ENCODE measurements at regions not wholly inside any gene's neighbourhood (a gene's known extent, or its start where the extent isn't known, plus 50 kb on each side); places are given as distances from the start of the nearest gene placed in this dataset.

DNA sequence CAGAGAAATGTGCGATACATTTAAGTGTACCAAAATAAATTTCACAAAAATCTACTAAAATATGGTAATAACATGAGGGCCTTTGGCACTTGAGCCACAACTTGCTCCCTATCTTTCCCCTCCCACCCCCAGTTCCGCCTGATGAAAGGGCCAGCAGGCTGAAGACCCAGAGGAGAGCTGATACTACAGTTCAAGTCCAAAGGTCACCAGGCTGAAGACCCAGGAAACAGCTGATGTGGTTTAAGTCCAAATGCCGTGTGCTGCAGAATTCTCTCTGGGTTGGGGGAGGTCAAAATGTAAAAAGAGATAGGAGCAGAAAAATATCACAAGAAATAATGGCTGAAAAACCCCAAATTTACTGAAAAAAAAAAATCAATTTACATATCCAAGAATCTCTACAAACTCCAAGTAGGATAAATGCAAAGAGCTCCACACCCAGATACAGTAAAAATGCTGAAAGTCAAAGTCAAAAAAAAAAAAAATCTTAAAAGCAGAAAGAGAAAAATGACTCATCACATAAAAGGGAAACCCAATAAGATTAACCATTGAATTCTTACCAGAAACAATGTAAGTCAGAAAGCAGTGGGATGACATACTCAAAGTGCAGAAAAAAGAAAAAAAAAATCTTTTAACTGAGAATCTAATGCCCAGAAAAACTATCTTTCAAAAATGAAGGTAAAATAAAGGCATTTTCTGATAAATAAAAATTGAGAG, 452.1 kb upstream of the ASIC2 start:
- Histone ChIP-seq H3K9me3 (replicated peaks; ENCODE audit: control insufficient read depth, insufficient read depth, low read length) (no peaks in the 10 kb centered on the region), H3K4me1 (ENCODE audit: control insufficient read depth, insufficient read depth, low read length) (no peaks in the 10 kb centered on the region), H3K9ac (ENCODE audit: control insufficient read depth, insufficient read depth, low read length) (no peak overlapping the region), H3K27me3 (replicated peaks in 1 of 2; ENCODE audit: control insufficient read depth in 2 of 2, insufficient read depth in 2 of 2, low read length in 1 of 2) (no peaks in the 10 kb centered on the region; a peak in 1 of 4 replicates), H3K4me2 (ENCODE audit: control insufficient read depth, insufficient read depth) (no peak overlapping the region), H3K4me3 (no peak overlapping the region), H2AFZ (ENCODE audit: control insufficient read depth, low read depth, low read length) (no peak overlapping the region), H4K20me1 (ENCODE audit: control insufficient read depth, insufficient read depth) (no peaks in the 10 kb centered on the region), H3K36me3 (ENCODE audit: control insufficient read depth in 2 of 2, insufficient read depth in 2 of 2, low read length in 1 of 2) (no peaks in the 10 kb centered on the region), H3K27ac (ENCODE audit: control insufficient read depth, insufficient read depth) (no peak overlapping the region), H3K79me2 (ENCODE audit: control insufficient read depth, insufficient read depth, low read length) (no peaks in the 10 kb centered on the region)
- CTCF ChIA-PET, result interaction anchor here (6.4 kb wide), 1 partner anchor 19 kb away, joined by 62 read pairs; no protein-coding TSS in a partner anchor
- RAD21 ChIA-PET (ENCODE audit: unreplicated experiment), result no interaction called here
- SMC1A ChIA-PET (ENCODE audit: uncharacterized antibody, unreplicated experiment), result no interaction called here
- WGBS (ENCODE audit: insufficient coverage, insufficient replicate concordance, low lambda C conversion rate, missing lambda C conversion rate), result 0% methylated on average over 3 of the region's 3 CpGs
- no peak for TF ChIP-seq ZNF217 (IDR thresholded peaks at IDR 0.05)
- DNase-seq (ENCODE audit: low read depth, low spot score) (no peak), FAIRE-seq (no peak), ATAC-seq (no peak)
- in situ Hi-C loops (cut with MboI) (no loop called here), intact Hi-C loops (cut with micrococcal nuclease; ENCODE audit: unreplicated experiment) (no loop called here)
- POLR2A ChIA-PET, result interaction anchor here (0.7 kb wide), 1 partner anchor 1106 kb away, joined by 3 read pairs; no protein-coding TSS in a partner anchor
- no TSS peak for BruUV-seq (replicated peaks)

DNA sequence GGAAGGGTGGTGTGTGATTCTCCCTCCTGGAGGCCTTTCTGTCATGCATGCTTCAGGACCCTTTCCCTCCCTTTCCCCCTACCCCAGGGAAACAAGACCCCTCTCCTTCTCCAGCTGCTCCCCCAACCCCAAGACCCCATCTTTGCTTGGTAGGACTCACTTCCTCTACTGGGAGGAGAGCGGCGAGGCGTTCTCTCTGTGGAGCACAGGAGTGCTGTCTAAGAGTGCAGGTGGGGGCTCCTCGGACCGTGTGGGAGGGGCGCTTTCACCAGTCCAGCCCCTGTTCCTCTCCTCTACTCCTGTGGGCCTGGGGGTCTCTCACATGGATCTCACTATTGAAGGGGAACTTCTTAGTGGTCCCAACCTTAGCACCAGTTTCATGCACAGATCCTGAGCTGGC, 456.1 kb upstream of the ASIC2 start:
- Histone ChIP-seq H3K4me3 (no peak overlapping the region), H4K20me1 (ENCODE audit: control insufficient read depth, insufficient read depth) (no peaks in the 10 kb centered on the region), H3K36me3 (ENCODE audit: control insufficient read depth in 2 of 2, insufficient read depth in 2 of 2, low read length in 1 of 2) (no peaks in the 10 kb centered on the region), H3K27me3 (replicated peaks in 1 of 2; ENCODE audit: control insufficient read depth in 2 of 2, insufficient read depth in 2 of 2, low read length in 1 of 2) (no peaks in the 10 kb centered on the region; a peak in 1 of 4 replicates), H3K79me2 (ENCODE audit: control insufficient read depth, insufficient read depth, low read length) (no peaks in the 10 kb centered on the region), H3K4me1 (ENCODE audit: control insufficient read depth, insufficient read depth, low read length) (no peaks in the 10 kb centered on the region), H3K4me2 (ENCODE audit: control insufficient read depth, insufficient read depth) (no peak overlapping the region), H3K27ac (ENCODE audit: control insufficient read depth, insufficient read depth) (no peak overlapping the region), H2AFZ (ENCODE audit: control insufficient read depth, low read depth, low read length) (no peak overlapping the region), H3K9me3 (replicated peaks; ENCODE audit: control insufficient read depth, insufficient read depth, low read length) (no peaks in the 10 kb centered on the region), H3K9ac (ENCODE audit: control insufficient read depth, insufficient read depth, low read length) (no peak overlapping the region)
- ATAC-seq, result no peak
- ChIA-PET RAD21 (ENCODE audit: unreplicated experiment) (no interaction called here), SMC1A (ENCODE audit: uncharacterized antibody, unreplicated experiment) (no interaction called here), POLR2A (no interaction called here), CTCF (interaction anchor here (0.7 to 6.4 kb wide), 3 partner anchors 17 to 839 kb away, joined by 3 to 62 read pairs (median 4); no protein-coding TSS in a partner anchor)
- intact Hi-C loops (cut with micrococcal nuclease; ENCODE audit: unreplicated experiment), result no loop called here
- DNase-seq (ENCODE audit: low read depth, low spot score), result no peak
- in situ Hi-C loops (cut with MboI), result no loop called here
- no peak for FAIRE-seq
- BruUV-seq (replicated peaks), result no TSS peak
- 59% methylated on average over 6 of the region's 6 CpGs for WGBS (ENCODE audit: insufficient coverage, insufficient replicate concordance, low lambda C conversion rate, missing lambda C conversion rate)
- TF ChIP-seq, protein P1, sequence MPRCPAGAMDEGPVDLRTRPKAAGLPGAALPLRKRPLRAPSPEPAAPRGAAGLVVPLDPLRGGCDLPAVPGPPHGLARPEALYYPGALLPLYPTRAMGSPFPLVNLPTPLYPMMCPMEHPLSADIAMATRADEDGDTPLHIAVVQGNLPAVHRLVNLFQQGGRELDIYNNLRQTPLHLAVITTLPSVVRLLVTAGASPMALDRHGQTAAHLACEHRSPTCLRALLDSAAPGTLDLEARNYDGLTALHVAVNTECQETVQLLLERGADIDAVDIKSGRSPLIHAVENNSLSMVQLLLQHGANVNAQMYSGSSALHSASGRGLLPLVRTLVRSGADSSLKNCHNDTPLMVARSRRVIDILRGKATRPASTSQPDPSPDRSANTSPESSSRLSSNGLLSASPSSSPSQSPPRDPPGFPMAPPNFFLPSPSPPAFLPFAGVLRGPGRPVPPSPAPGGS (IDR thresholded peaks at IDR 0.05; ENCODE audit: borderline replicate concordance, insufficient read depth, low read depth, low read length, poor library complexity, severe bottlenecking), result no peak
- TF ChIP-seq CHD1 (IDR thresholded peaks at IDR 0.05; ENCODE audit: low read depth, low read length), result no peak
- TF ChIP-seq NFXL1 (IDR thresholded peaks at IDR 0.05; ENCODE audit: borderline replicate concordance), result no peak
- TF ChIP-seq, protein P2, sequence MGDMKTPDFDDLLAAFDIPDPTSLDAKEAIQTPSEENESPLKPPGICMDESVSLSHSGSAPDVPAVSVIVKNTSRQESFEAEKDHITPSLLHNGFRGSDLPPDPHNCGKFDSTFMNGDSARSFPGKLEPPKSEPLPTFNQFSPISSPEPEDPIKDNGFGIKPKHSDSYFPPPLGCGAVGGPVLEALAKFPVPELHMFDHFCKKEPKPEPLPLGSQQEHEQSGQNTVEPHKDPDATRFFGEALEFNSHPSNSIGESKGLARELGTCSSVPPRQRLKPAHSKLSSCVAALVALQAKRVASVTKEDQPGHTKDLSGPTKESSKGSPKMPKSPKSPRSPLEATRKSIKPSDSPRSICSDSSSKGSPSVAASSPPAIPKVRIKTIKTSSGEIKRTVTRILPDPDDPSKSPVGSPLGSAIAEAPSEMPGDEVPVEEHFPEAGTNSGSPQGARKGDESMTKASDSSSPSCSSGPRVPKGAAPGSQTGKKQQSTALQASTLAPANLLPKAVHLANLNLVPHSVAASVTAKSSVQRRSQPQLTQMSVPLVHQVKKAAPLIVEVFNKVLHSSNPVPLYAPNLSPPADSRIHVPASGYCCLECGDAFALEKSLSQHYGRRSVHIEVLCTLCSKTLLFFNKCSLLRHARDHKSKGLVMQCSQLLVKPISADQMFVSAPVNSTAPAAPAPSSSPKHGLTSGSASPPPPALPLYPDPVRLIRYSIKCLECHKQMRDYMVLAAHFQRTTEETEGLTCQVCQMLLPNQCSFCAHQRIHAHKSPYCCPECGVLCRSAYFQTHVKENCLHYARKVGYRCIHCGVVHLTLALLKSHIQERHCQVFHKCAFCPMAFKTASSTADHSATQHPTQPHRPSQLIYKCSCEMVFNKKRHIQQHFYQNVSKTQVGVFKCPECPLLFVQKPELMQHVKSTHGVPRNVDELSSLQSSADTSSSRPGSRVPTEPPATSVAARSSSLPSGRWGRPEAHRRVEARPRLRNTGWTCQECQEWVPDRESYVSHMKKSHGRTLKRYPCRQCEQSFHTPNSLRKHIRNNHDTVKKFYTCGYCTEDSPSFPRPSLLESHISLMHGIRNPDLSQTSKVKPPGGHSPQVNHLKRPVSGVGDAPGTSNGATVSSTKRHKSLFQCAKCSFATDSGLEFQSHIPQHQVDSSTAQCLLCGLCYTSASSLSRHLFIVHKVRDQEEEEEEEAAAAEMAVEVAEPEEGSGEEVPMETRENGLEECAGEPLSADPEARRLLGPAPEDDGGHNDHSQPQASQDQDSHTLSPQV (IDR thresholded peaks at IDR 0.05), result no peak
- no peak for TF ChIP-seq JUNB (IDR thresholded peaks at IDR 0.05)
- TF ChIP-seq MEF2A (IDR thresholded peaks at IDR 0.05; ENCODE audit: insufficient read depth, low read depth, low read length), result no peak
- TF ChIP-seq LARP7 (IDR thresholded peaks at IDR 0.05), result no peak
- TF ChIP-seq TCF12 (IDR thresholded peaks at IDR 0.05; ENCODE audit: low read depth, low read length), result no peak
- no peak for TF ChIP-seq BHLHE40 (IDR thresholded peaks at IDR 0.05; ENCODE audit: borderline replicate concordance in 1 of 2, low read depth in 2 of 2, low read length in 1 of 2)
- TF ChIP-seq, protein P3, sequence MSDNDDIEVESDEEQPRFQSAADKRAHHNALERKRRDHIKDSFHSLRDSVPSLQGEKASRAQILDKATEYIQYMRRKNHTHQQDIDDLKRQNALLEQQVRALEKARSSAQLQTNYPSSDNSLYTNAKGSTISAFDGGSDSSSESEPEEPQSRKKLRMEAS (IDR thresholded peaks at IDR 0.05; ENCODE audit: low read depth, low read length), result no peak
- no peak for TF ChIP-seq DPF2 (IDR thresholded peaks at IDR 0.05)

All from GM12878 (cell line).